GM12878 (cell line): ENCODE measurements at regions not wholly inside any gene's neighbourhood (a gene's known extent, or its start where the extent isn't known, plus 50 kb on each side); places are given as distances from the start of the nearest gene placed in this dataset.
A peak's percentile ranks its signal among the peaks of the same experiment; 100 is the strongest.

Experiments used
- ATAC-seq: fragments of 200-7000 bp; cut with Tn5 transposase; 3 replicates; pipeline ENCODE4 v1.9.1; 2020; ENCODE audit warnings: mild to moderate bottlenecking, moderate library complexity
- BruUV-seq: library from RNA; stranded (reverse); fragments of 400-500 nt; replicated peaks from 2 replicates; lab custom pipeline; 2021; lab: Mats Ljungman, UMichigan
- CTCF ChIA-PET: fragments of 300-600 bp; sonication (Branson Sonifier 250); formaldehyde crosslinking; extraction: SDS; loops from one replicate; lab custom pipeline; 2021; ENCODE audit warnings: inconsistent platforms; lab: Yijun Ruan, JAX
- POLR2A ChIA-PET: fragments of 350-600 bp; formaldehyde crosslinking; extraction: SDS; loops from one replicate; lab custom pipeline; 2021; ENCODE audit warnings: inconsistent platforms; lab: Charles Lee
- RAD21 ChIA-PET: fragments of 300-600 bp; sonication (Branson Sonifier 250); formaldehyde crosslinking; loops from one replicate; lab custom pipeline; 2023; ENCODE audit warnings: antibody characterized with exemption; ENCODE audit not compliant: unreplicated experiment; lab: Charles Lee
- SMC1A ChIA-PET: fragments of 300-600 bp; sonication (Branson Sonifier 250); formaldehyde crosslinking; loops from one replicate; lab custom pipeline; 2023; ENCODE audit not compliant: unreplicated experiment, uncharacterized antibody; lab: Charles Lee
- DNase-seq: peaks from one replicate; pipeline ENCODE4 v3.0.0-alpha.2; 2011; ENCODE audit warnings: low read depth, low spot score
- FAIRE-seq: peaks from 3 replicates; lab custom pipeline; 2011; peaks lifted over from hg19 to GRCh38; lab: Jason Lieb, UNC
- H2AFZ ChIP-seq: 2 replicates; pipeline ENCODE4 v1.6.0; 2011; ENCODE audit warnings: low read depth, low read length, control low read depth; ENCODE audit not compliant: control insufficient read depth
- H3K27ac ChIP-seq: 2 replicates; pipeline ENCODE4 v1.5.1; 2011; ENCODE audit warnings: control low read depth; ENCODE audit not compliant: control insufficient read depth, insufficient read depth
- H3K27me3 ChIP-seq, 2 experiments: replicated peaks in 1 of 2; 2 replicates each; pipeline versions ENCODE4 v1.6.0 to v1.6.1; 2011; ENCODE audit warnings: low read length in 1 of 2; ENCODE audit not compliant: control insufficient read depth in 2 of 2, insufficient read depth in 2 of 2
- H3K36me3 ChIP-seq, 2 experiments: 2 replicates each; pipeline ENCODE4 v1.5.1; 2011; ENCODE audit warnings: low read length in 1 of 2; ENCODE audit not compliant: control insufficient read depth in 2 of 2, insufficient read depth in 2 of 2
- H3K4me1 ChIP-seq: 2 replicates; pipeline ENCODE4 v1.6.1; 2011; ENCODE audit warnings: mild to moderate bottlenecking, low read length, moderate library complexity, mixed read lengths; ENCODE audit not compliant: control insufficient read depth, insufficient read depth
- H3K4me2 ChIP-seq: 2 replicates; pipeline ENCODE4 v1.6.0; 2011; ENCODE audit warnings: control low read depth; ENCODE audit not compliant: control insufficient read depth, insufficient read depth
- H3K4me3 ChIP-seq: fragments of 200-600 bp; sonication (generic); 2 replicates; pipeline ENCODE4 v1.5.1; 2016
- H3K79me2 ChIP-seq: 2 replicates; pipeline ENCODE4 v1.6.0; 2011; ENCODE audit warnings: low read length; ENCODE audit not compliant: control insufficient read depth, insufficient read depth
- H3K9ac ChIP-seq: 2 replicates; pipeline ENCODE4 v1.8.0; 2011; ENCODE audit warnings: low read length, control low read depth, mixed read lengths; ENCODE audit not compliant: control insufficient read depth, insufficient read depth
- H3K9me3 ChIP-seq: replicated peaks from 3 replicates; pipeline ENCODE4 v1.5.1; 2011; ENCODE audit warnings: mild to moderate bottlenecking, low read length; ENCODE audit not compliant: control insufficient read depth, insufficient read depth
- H4K20me1 ChIP-seq: 2 replicates; pipeline ENCODE4 v1.6.0; 2011; ENCODE audit not compliant: control insufficient read depth, insufficient read depth
- ATF7 ChIP-seq: fragments of 450-650 bp; IDR thresholded peaks from 2 replicates; pipeline ENCODE4 v1.6.1; 2016; ENCODE audit warnings: low read depth, mild to moderate bottlenecking
- BCL3 ChIP-seq: IDR thresholded peaks from 2 replicates; pipeline ENCODE4 v1.6.1; 2011; ENCODE audit warnings: borderline replicate concordance, low read depth, mild to moderate bottlenecking, moderate library complexity, low read length; ENCODE audit not compliant: insufficient read depth, poor library complexity, severe bottlenecking
- BMI1 ChIP-seq: fragments of 450-650 bp; IDR thresholded peaks from 2 replicates; pipeline ENCODE4 v1.6.1; 2016; ENCODE audit warnings: mild to moderate bottlenecking, moderate library complexity, borderline replicate concordance
- BRCA1 ChIP-seq: IDR thresholded peaks from 2 replicates; pipeline ENCODE4 v1.6.1; 2011; ENCODE audit warnings: low read depth, low read length, improper control_type of control experiment
- CHD2 ChIP-seq: IDR thresholded peaks from 2 replicates; pipeline ENCODE4 v1.6.1; 2011; ENCODE audit warnings: low read depth, low read length, improper control_type of control experiment, borderline replicate concordance
- HCFC1 ChIP-seq: fragments of 150-350 bp; IDR thresholded peaks from 2 replicates; pipeline ENCODE4 v1.6.1; 2014; ENCODE audit warnings: low read length
- JUNB ChIP-seq: IDR thresholded peaks from 2 replicates; pipeline ENCODE4 v1.6.1; 2016; ENCODE audit warnings: antibody characterized with exemption, mild to moderate bottlenecking
- LARP7 ChIP-seq: fragments of 450-650 bp; IDR thresholded peaks from 2 replicates; pipeline ENCODE4 v1.6.1; 2017; ENCODE audit warnings: mild to moderate bottlenecking
- MLLT1 ChIP-seq: fragments of 450-650 bp; IDR thresholded peaks from 2 replicates; pipeline ENCODE4 v1.6.1; 2016; ENCODE audit warnings: mild to moderate bottlenecking
- NFIC ChIP-seq: IDR thresholded peaks from 2 replicates; pipeline ENCODE4 v1.6.1; 2012; ENCODE audit warnings: low read depth, mild to moderate bottlenecking, inconsistent platforms, low read length, moderate library complexity
- NFYA ChIP-seq: IDR thresholded peaks from 2 replicates; pipeline ENCODE4 v1.6.1; 2011; ENCODE audit warnings: low read depth, mild to moderate bottlenecking, low read length, improper control_type of control experiment, borderline replicate concordance
- NR2C1 ChIP-seq: fragments of 450-650 bp; IDR thresholded peaks from 2 replicates; pipeline ENCODE4 v1.6.1; 2017; ENCODE audit warnings: antibody characterized with exemption, mild to moderate bottlenecking, moderate library complexity
- POU2F2 ChIP-seq: IDR thresholded peaks from 3 replicates; pipeline ENCODE4 v1.6.1; 2011; ENCODE audit warnings: low read depth, mild to moderate bottlenecking, low read length, borderline replicate concordance
- RAD51 ChIP-seq: fragments of 450-650 bp; IDR thresholded peaks from 2 replicates; pipeline ENCODE4 v1.6.1; 2016; ENCODE audit warnings: moderate library complexity, mild to moderate bottlenecking, inconsistent platforms
- SMC3 ChIP-seq: IDR thresholded peaks from 2 replicates; pipeline ENCODE4 v1.6.1; 2011; ENCODE audit warnings: low read length, improper control_type of control experiment, borderline replicate concordance
- SREBF1 ChIP-seq: IDR thresholded peaks from 2 replicates; pipeline ENCODE4 v1.6.1; 2012; ENCODE audit warnings: mild to moderate bottlenecking, low read length
- WRNIP1 ChIP-seq: IDR thresholded peaks from 2 replicates; pipeline ENCODE4 v1.6.1; 2011; ENCODE audit warnings: low read depth, low read length, improper control_type of control experiment, borderline replicate concordance
- ZBTB40 ChIP-seq: fragments of 450-650 bp; IDR thresholded peaks from 2 replicates; pipeline ENCODE4 v1.6.1; 2016; ENCODE audit warnings: mild to moderate bottlenecking, moderate library complexity, borderline replicate concordance
- ZNF274 ChIP-seq: IDR thresholded peaks from one replicate; pipeline ENCODE4 v1.8.0; 2011; ENCODE audit not compliant: insufficient read length, insufficient read depth
- in situ Hi-C: fragments of 300-500 bp; cut with MboI; formaldehyde crosslinking; loops from 9 replicates; pipeline ENCODE4 v1.14.3; 2018; ENCODE audit warnings: mixed read lengths
- intact Hi-C: fragments of 100-400 bp; cut with micrococcal nuclease; formaldehyde crosslinking; loops from one replicate; pipeline ENCODE4 v1.14.2; 2022; ENCODE audit not compliant: unreplicated experiment

GRCh38 chr4:100891808-100892207 is 374.0 kb upstream of the EMCN start (continued):
- no peak for TF ChIP-seq POU2F2
- no peak for TF ChIP-seq ZBTB40
- TF ChIP-seq LARP7 = no peak
- no peak for TF ChIP-seq SMC3
- TF ChIP-seq, all 136 proteins: peak for 0

GRCh38 chr4:100889898-100890297 is 372.1 kb upstream of the EMCN start:
- ATAC-seq (no peak), DNase-seq (no peak), FAIRE-seq (no peak)
- H3K4me1 ChIP-seq = no peaks in the 10 kb centered on the region
- H3K27ac ChIP-seq = no peak overlapping the region
- TF ChIP-seq NFIC (peak; percentile 23; the same call in 1 of the 2 replicates), HCFC1 (no peak), NR2C1 (no peak), RAD51 (no peak), BCL3 (no peak), ATF7 (no peak), JUNB (peak; percentile 52), BMI1 (no peak), MLLT1 (no peak), SREBF1 (no peak), CHD2 (no peak), ZNF274 (no peak), BRCA1 (no peak), NFYA (no peak), WRNIP1 (no peak)
- H3K4me3 ChIP-seq = no peak overlapping the region
- H3K4me2 ChIP-seq = no peak overlapping the region
- no peaks in the 10 kb centered on the region for H3K36me3 ChIP-seq
- H3K79me2 ChIP-seq = no peaks in the 10 kb centered on the region
- no peaks in the 10 kb centered on the region for H3K27me3 ChIP-seq
- H3K9me3 ChIP-seq = no peaks in the 10 kb centered on the region
- ChIA-PET CTCF (no interaction called here), RAD21 (no interaction called here), SMC1A (interaction anchor here (0.6 to 1.7 kb wide), 3 partner anchors 8 to 87 kb away, joined by 3 to 6 read pairs (median 4); no protein-coding TSS in a partner anchor), POLR2A (no interaction called here)
- intact Hi-C loops (no loop called here), in situ Hi-C loops (no loop called here)
- no peaks in the 10 kb centered on the region for H4K20me1 ChIP-seq
- H3K9ac ChIP-seq = no peak overlapping the region
- no TSS peak for BruUV-seq
- H2AFZ ChIP-seq = no peak overlapping the region
